ENCODE measurements at regions not wholly inside any gene's neighbourhood (a gene's known extent, or its start where the extent isn't known, plus 50 kb on each side); places are given as distances from the start of the nearest gene placed in this dataset.

GRCh38 chr6:156563714-156564113, 213.5 kb upstream of the ARID1B start:
- no peaks in the 10 kb centered on the region for H3K36me3 ChIP-seq (ENCODE audit: control insufficient read depth, insufficient read depth, low read length)
- H3K9ac ChIP-seq (ENCODE audit: low read length), result no peak overlapping the region
- peaks cover 6% of the 10 kb centered on the region for H3K4me1 ChIP-seq (ENCODE audit: control insufficient read depth, insufficient read depth, low read length)
- no peak overlapping the region for H3K4me3 ChIP-seq (ENCODE audit: low read length)
- no peaks in the 10 kb centered on the region for H3K27me3 ChIP-seq (ENCODE audit: control insufficient read depth, insufficient read depth, low read length)
- no peak overlapping the region for H3K27ac ChIP-seq (ENCODE audit: low read depth, low read length)

GRCh38 chr6:156562636-156563035, 214.5 kb upstream of the ARID1B start:
- Histone ChIP-seq H3K4me1 (ENCODE audit: control insufficient read depth, insufficient read depth, low read length) (peaks cover 6% of the 10 kb centered on the region), H3K4me3 (ENCODE audit: low read length) (no peak overlapping the region), H3K36me3 (ENCODE audit: control insufficient read depth, insufficient read depth, low read length) (no peaks in the 10 kb centered on the region), H3K27ac (ENCODE audit: low read depth, low read length) (no peak overlapping the region), H3K27me3 (ENCODE audit: control insufficient read depth, insufficient read depth, low read length) (no peaks in the 10 kb centered on the region), H3K9ac (ENCODE audit: low read length) (no peak overlapping the region)

- Histone ChIP-seq H3K27me3 (ENCODE audit: control insufficient read depth, insufficient read depth, low read length) (no peaks in the 10 kb centered on the region), H3K36me3 (ENCODE audit: control insufficient read depth, insufficient read depth, low read length) (no peaks in the 10 kb centered on the region), H3K4me3 (ENCODE audit: low read length) (no peak overlapping the region), H3K4me1 (ENCODE audit: control insufficient read depth, insufficient read depth, low read length) (peaks cover 6% of the 10 kb centered on the region), H3K27ac (ENCODE audit: low read depth, low read length) (no peak overlapping the region), H3K9ac (ENCODE audit: low read length) (no peak overlapping the region)
Observed at GRCh38 chr6:156562019-156562418, 215.2 kb upstream of the ARID1B start.

GRCh38 chr6:156560476-156560875, 216.7 kb upstream of the ARID1B start:
- Histone ChIP-seq H3K9ac (ENCODE audit: low read length) (no peak overlapping the region), H3K36me3 (ENCODE audit: control insufficient read depth, insufficient read depth, low read length) (no peaks in the 10 kb centered on the region), H3K27ac (ENCODE audit: low read depth, low read length) (no peak overlapping the region), H3K4me3 (ENCODE audit: low read length) (no peak overlapping the region), H3K4me1 (ENCODE audit: control insufficient read depth, insufficient read depth, low read length) (peaks cover 6% of the 10 kb centered on the region), H3K27me3 (ENCODE audit: control insufficient read depth, insufficient read depth, low read length) (no peaks in the 10 kb centered on the region)

- Histone ChIP-seq H3K27ac (ENCODE audit: low read depth, low read length) (no peak overlapping the region), H3K36me3 (ENCODE audit: control insufficient read depth, insufficient read depth, low read length) (no peaks in the 10 kb centered on the region), H3K4me1 (ENCODE audit: control insufficient read depth, insufficient read depth, low read length) (peaks cover 5% of the 10 kb centered on the region), H3K9ac (ENCODE audit: low read length) (no peak overlapping the region), H3K4me3 (ENCODE audit: low read length) (no peak overlapping the region), H3K27me3 (ENCODE audit: control insufficient read depth, insufficient read depth, low read length) (no peaks in the 10 kb centered on the region)
Observed at GRCh38 chr6:156559162-156559690, 218.0 kb upstream of the ARID1B start.

GRCh38 chr6:156557911-156558259, 219.3 kb upstream of the ARID1B start:
- Histone ChIP-seq H3K27me3 (ENCODE audit: control insufficient read depth, insufficient read depth, low read length) (no peaks in the 10 kb centered on the region), H3K9ac (ENCODE audit: low read length) (no peak overlapping the region), H3K27ac (ENCODE audit: low read depth, low read length) (no peak overlapping the region), H3K4me3 (ENCODE audit: low read length) (no peak overlapping the region), H3K4me1 (ENCODE audit: control insufficient read depth, insufficient read depth, low read length) (no peaks in the 10 kb centered on the region), H3K36me3 (ENCODE audit: control insufficient read depth, insufficient read depth, low read length) (no peaks in the 10 kb centered on the region)

- no peak overlapping the region for H3K9ac ChIP-seq (ENCODE audit: low read length)
- no peaks in the 10 kb centered on the region for H3K4me1 ChIP-seq (ENCODE audit: control insufficient read depth, insufficient read depth, low read length)
- H3K27me3 ChIP-seq (ENCODE audit: control insufficient read depth, insufficient read depth, low read length), result no peaks in the 10 kb centered on the region
- H3K27ac ChIP-seq (ENCODE audit: low read depth, low read length), result no peak overlapping the region
- H3K36me3 ChIP-seq (ENCODE audit: control insufficient read depth, insufficient read depth, low read length), result no peaks in the 10 kb centered on the region
- H3K4me3 ChIP-seq (ENCODE audit: low read length), result no peak overlapping the region
Observed at GRCh38 chr6:156557251-156557910, 219.8 kb upstream of the ARID1B start.

GRCh38 chr6:156556811-156557210, 220.4 kb upstream of the ARID1B start:
- H3K36me3 ChIP-seq (ENCODE audit: control insufficient read depth, insufficient read depth, low read length), result no peaks in the 10 kb centered on the region
- H3K27me3 ChIP-seq (ENCODE audit: control insufficient read depth, insufficient read depth, low read length), result no peaks in the 10 kb centered on the region
- no peaks in the 10 kb centered on the region for H3K4me1 ChIP-seq (ENCODE audit: control insufficient read depth, insufficient read depth, low read length)
- H3K9ac ChIP-seq (ENCODE audit: low read length), result no peak overlapping the region
- no peak overlapping the region for H3K4me3 ChIP-seq (ENCODE audit: low read length)
- no peak overlapping the region for H3K27ac ChIP-seq (ENCODE audit: low read depth, low read length)

- H3K27me3 ChIP-seq (ENCODE audit: control insufficient read depth, insufficient read depth, low read length), result no peaks in the 10 kb centered on the region
- no peaks in the 10 kb centered on the region for H3K4me1 ChIP-seq (ENCODE audit: control insufficient read depth, insufficient read depth, low read length)
- no peak overlapping the region for H3K27ac ChIP-seq (ENCODE audit: low read depth, low read length)
- no peaks in the 10 kb centered on the region for H3K36me3 ChIP-seq (ENCODE audit: control insufficient read depth, insufficient read depth, low read length)
- no peak overlapping the region for H3K4me3 ChIP-seq (ENCODE audit: low read length)
- H3K9ac ChIP-seq (ENCODE audit: low read length), result no peak overlapping the region
Observed at GRCh38 chr6:156555116-156555515, 222.1 kb upstream of the ARID1B start.

GRCh38 chr6:156554160-156554559, 223.0 kb upstream of the ARID1B start:
- no peaks in the 10 kb centered on the region for H3K36me3 ChIP-seq (ENCODE audit: control insufficient read depth, insufficient read depth, low read length)
- no peaks in the 10 kb centered on the region for H3K27me3 ChIP-seq (ENCODE audit: control insufficient read depth, insufficient read depth, low read length)
- no peak overlapping the region for H3K9ac ChIP-seq (ENCODE audit: low read length)
- H3K4me1 ChIP-seq (ENCODE audit: control insufficient read depth, insufficient read depth, low read length), result no peaks in the 10 kb centered on the region
- H3K4me3 ChIP-seq (ENCODE audit: low read length), result no peak overlapping the region
- H3K27ac ChIP-seq (ENCODE audit: low read depth, low read length), result no peak overlapping the region

- H3K9ac ChIP-seq (ENCODE audit: low read length), result no peak overlapping the region
- H3K27me3 ChIP-seq (ENCODE audit: control insufficient read depth, insufficient read depth, low read length), result no peaks in the 10 kb centered on the region
- no peaks in the 10 kb centered on the region for H3K4me1 ChIP-seq (ENCODE audit: control insufficient read depth, insufficient read depth, low read length)
- no peak overlapping the region for H3K4me3 ChIP-seq (ENCODE audit: low read length)
- no peaks in the 10 kb centered on the region for H3K36me3 ChIP-seq (ENCODE audit: control insufficient read depth, insufficient read depth, low read length)
- no peak overlapping the region for H3K27ac ChIP-seq (ENCODE audit: low read depth, low read length)
Observed at GRCh38 chr6:156552849-156553248, 224.3 kb upstream of the ARID1B start.

GRCh38 chr6:156550949-156551348, 226.2 kb upstream of the ARID1B start:
- Histone ChIP-seq H3K9ac (ENCODE audit: low read length) (no peak overlapping the region), H3K4me1 (ENCODE audit: control insufficient read depth, insufficient read depth, low read length) (no peaks in the 10 kb centered on the region), H3K27ac (ENCODE audit: low read depth, low read length) (no peak overlapping the region), H3K27me3 (ENCODE audit: control insufficient read depth, insufficient read depth, low read length) (no peaks in the 10 kb centered on the region), H3K36me3 (ENCODE audit: control insufficient read depth, insufficient read depth, low read length) (no peaks in the 10 kb centered on the region), H3K4me3 (ENCODE audit: low read length) (no peak overlapping the region)

- H3K4me3 ChIP-seq (ENCODE audit: low read length), result no peak overlapping the region
- no peaks in the 10 kb centered on the region for H3K4me1 ChIP-seq (ENCODE audit: control insufficient read depth, insufficient read depth, low read length)
- H3K27me3 ChIP-seq (ENCODE audit: control insufficient read depth, insufficient read depth, low read length), result no peaks in the 10 kb centered on the region
- no peaks in the 10 kb centered on the region for H3K36me3 ChIP-seq (ENCODE audit: control insufficient read depth, insufficient read depth, low read length)
- H3K9ac ChIP-seq (ENCODE audit: low read length), result no peak overlapping the region
- H3K27ac ChIP-seq (ENCODE audit: low read depth, low read length), result no peak overlapping the region
Observed at GRCh38 chr6:156545931-156546330, 231.2 kb upstream of the ARID1B start.
